ENCODE measurements at regions not wholly inside any gene's neighbourhood (a gene's known extent, or its start where the extent isn't known, plus 50 kb on each side); places are given as distances from the start of the nearest gene placed in this dataset.

GRCh38 chr17:55567240-55568214, 56.3 kb upstream of the SMIM36 start:
- TF ChIP-seq CTCF (IDR thresholded peaks at IDR 0.05) (no peak), POLR2A (IDR thresholded peaks at IDR 0.05) (no peak)
